DMS53 treated with DMSO at 0.1 percent for 48 hours (cell line): ENCODE measurements at regions not wholly inside any gene's neighbourhood (a gene's known extent, or its start where the extent isn't known, plus 50 kb on each side); places are given as distances from the start of the nearest gene placed in this dataset.

Experiments used
- DNase-seq: peaks from one replicate; lab custom pipeline; 2025; ENCODE audit not compliant: unreplicated experiment; lab: John Stamatoyannopoulos, UW

DNA sequence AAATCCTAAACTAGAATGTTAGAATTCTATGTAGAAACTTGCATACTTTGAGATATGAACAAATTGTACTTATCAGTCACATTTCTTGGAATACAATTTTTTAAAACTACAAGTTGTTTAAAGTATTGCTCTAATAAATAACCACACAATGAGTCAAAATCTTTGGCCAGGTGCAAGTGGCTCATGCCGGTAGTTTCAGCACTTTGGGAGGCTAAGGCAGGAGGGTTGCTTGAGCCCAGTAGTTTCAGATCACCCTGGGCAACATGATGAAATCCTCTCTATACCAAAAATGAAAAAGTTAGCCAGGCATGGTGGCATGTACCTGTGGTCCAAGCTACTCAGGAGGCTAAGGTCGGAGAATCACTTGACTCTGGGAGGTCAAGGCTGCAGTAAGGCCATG, 257.8 kb downstream of the COX7C start:
- DNase-seq: no peak

DNA sequence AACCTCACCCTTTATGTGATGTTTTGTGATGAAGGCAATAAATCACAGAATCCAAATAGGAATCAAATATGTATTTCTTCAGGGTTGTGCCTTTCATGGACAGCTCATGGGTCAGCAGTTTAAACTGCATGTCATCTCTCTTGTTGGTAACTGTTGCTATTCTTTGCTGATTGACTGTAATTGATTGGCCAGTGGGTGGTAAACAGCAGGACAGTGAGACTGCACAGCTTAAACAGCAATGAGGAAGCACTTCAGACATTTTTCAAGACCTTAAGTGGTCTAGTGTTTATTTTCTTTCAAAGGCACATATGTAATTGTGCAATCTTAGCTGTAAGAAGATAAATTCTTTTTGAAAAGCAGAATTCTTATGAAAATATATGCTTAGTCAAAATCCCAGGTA, 260.5 kb downstream of the COX7C start:
- DNase-seq: peak; percentile 31

DNA sequence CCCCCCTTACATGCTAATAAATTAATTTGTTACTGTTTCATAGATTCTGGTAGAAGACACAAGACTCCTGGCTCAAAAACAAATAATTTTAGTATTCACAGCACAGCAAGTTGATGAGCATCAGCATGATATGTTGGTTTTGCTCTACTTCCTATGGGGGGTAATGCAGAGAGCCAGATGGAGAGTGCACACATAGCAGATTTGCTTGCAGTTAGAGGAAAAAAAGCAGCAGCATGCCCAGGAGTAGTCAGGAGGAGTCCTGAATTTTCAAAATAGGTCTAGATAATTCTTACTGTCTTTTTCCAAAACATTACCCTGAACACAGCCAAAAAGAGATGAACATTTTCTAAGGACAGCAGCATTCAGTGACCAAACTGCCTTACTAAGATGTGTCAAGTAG, 261.3 kb downstream of the COX7C start:
- no peak for DNase-seq

DNA sequence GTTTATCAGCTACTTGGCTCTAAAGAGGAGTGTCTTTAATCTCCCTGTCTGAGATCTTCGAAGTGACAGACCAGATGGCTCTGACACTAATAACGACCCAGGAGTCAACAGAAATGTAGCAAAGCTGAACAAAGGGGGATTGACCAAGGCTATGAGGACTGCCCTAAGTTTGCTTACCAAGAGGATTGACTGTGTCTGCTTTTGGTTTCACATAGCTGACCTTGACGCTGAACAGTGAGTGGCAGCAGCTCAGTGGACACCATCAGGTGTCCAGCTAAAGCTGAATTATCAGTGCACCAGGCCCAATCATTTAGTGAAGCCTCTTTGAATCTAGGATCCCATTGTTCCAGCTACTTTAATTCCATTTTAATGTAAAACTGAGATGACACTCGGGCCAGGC, 262.6 kb downstream of the COX7C start:
- DNase-seq: no peak

DNA sequence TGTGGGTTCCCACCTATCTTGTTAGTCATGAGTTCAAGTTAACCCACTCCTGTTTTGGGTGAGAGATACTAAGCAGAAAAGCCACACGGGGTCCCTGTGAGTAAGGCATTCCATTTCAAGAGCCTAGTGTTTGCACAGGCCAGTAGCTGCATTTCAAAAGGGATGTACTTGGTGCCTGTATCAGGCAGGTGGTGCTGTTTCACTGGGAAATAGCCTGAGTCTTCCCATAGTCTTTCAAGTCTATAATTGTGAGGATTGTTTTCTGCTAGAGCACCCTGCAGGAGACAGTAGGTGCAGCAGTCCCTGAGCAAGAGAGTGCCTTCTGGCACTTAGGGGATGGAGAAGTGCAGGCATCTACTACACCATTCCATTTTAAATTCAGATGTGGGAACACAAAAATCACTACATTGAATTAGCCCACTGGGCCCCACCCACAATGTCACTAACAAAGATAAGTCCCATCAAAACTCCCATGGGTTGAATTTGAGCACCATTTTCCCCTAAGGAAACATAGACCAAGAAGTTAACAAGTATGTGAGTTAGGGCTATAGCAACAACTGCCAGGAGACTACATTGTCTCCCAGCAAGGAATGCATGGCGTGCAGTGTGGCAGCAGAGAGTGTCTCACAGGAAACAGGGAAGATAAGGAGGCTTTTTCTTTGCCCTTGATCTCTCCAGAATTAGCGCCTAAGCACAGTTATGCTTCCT, 263.2 kb downstream of the COX7C start:
- DNase-seq: peak; percentile 89

DNA sequence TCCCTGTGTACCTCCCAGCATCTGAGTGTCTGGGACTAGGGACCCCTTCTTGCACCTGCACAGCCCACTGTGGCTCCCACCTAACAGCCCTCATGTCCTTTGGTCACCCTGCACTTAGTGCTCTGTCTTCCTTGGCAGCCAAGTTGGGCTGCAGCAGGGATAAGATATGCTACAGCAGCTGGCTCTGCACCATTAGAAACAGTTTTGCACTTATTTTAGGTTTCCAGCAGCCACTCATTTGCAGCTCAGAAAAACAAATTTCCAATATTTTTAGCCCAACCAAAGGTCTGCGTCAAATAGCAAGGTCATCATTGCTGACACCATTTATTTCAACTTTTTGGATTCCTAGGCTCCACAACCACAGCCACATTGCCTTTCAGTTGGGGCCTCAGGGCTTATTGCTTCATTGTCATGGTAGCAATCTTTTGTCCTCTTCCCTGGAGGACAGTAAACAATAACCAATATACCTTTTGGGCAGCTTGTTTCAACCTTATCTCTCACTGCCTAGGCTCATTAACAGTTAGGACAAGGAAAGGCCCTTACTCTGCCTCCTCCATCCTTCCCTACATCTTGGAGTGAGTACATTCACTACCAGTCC, 263.9 kb downstream of the COX7C start:
- no peak for DNase-seq

DNA sequence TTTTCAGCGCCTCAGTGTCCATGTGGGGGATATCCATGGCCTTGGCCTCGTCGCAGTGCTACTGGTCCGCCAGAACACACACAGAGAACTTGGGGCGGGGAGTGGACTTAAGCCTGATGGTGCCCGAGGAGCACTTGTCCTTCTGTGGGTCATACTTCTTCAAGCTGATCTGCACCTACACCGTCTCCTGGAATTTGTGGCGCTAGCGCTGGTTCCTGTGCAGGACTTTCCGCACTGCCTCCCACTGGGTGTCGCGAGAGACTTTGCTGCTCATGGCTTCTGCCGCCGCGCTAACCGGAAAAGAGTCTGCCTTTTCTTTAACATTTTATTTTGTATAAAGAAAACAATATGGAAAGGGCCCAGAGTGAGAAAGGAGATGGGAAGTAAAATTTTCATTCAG, 266.9 kb downstream of the COX7C start:
- DNase-seq: no peak

DNA sequence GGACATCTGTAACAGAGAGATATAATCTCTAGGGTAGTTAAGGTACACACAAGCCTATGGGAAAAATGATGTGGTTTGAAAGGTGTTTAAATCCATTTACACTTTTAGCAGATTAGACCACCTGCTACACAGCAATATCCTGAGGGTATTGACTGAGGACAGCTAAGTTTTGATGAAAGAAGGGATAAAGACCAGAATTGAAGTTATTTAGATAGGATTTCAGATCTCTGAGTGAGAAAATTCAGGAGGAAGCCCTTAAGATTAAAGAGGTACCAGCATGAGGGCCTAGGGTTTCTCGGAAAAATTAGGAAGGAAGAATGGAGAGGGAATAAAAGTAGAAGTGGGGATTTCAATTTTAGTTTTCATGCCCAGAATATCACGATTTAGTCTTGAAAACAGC, 267.3 kb downstream of the COX7C start:
- no peak for DNase-seq

DNA sequence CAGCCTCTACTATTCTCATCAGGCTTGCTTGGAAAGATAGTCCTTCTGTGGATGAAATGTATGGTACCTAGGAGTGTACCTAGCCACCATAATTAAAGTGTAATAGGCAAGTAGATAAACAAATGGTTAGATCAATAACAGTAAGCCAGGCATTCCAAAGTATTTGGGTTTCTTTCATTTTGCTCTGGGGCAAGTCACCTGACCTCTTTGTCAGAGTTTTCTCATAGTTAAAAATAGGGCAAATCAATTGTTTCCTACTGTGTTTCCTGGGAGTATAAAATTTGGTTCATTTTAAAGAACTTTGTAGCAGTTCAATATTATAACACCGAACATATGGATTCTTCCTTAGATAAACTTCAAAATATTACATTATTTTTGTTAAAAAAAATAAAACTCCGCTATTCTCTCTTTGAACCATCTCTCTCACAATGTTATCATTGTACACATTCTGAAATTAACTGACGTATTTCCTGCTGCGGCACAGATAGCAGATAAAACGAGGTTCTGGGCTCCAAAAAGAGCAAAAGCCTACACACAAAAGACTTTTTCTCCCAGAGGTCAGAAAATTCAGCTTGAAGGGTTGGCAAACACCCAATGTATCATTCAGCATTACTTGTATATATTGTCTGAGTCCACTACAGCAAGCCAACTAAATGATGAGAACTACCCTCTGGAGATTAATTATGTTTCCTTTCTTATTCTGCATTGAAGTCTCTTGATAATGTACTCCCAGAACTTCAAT, 267.9 kb downstream of the COX7C start:
- no peak for DNase-seq

DNA sequence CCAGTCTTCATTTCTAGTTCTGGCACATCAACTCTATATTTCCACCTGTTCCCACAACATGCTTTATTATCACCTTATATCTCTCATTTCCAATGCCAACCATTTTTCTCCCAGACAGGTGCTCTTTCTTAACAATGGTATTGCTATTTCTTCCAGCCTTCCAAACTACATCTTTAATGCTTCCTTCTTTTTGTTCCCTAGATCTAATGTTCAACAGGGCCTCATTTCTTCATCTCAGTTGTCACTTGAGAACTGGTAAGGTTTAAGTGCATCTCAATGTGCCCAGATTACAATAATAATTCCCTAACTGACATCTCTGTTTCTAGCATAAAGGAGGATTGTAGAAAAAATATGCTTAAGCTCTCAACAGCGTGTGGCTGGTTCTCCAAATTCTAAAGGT, 272.6 kb downstream of the COX7C start:
- DNase-seq: no peak

DNA sequence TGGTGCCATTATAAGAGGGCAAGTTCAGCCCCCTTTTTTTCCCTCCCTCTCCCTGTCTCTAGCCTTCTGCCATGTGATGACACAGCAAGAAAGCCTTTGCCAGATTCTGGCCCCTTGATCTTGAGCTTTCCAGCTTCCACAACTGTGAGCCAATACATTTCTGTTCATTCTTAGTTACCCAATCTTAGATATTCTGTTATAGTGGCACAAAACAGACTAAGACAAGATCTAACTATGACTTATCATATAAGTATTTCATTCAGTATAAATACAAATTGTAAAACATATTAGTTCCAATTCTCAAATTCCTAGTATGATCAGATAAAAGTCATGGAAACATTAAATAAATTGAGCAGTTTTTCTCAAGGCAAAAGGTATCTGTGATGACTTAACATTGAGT, 276.3 kb downstream of the COX7C start:
- no peak for DNase-seq

DNA sequence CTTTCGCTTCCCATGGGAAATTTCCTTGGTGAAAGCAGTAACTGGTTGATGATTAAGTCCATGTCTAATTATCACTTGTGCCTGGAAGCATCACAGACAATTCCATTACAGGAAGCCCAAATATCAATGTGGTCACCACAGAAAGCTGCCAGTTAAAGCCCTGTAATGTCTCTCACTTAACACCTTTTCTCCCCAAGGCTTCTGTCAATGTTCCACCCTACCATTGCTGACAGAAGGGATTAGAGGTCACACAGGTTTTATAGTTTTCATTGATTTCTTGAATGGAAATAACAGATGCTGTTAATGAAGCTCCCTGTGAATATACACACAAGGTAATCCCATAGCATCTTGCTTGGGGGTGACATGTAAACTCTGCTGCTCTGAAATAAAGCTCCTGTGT, 279.2 kb downstream of the COX7C start:
- DNase-seq: no peak

DNA sequence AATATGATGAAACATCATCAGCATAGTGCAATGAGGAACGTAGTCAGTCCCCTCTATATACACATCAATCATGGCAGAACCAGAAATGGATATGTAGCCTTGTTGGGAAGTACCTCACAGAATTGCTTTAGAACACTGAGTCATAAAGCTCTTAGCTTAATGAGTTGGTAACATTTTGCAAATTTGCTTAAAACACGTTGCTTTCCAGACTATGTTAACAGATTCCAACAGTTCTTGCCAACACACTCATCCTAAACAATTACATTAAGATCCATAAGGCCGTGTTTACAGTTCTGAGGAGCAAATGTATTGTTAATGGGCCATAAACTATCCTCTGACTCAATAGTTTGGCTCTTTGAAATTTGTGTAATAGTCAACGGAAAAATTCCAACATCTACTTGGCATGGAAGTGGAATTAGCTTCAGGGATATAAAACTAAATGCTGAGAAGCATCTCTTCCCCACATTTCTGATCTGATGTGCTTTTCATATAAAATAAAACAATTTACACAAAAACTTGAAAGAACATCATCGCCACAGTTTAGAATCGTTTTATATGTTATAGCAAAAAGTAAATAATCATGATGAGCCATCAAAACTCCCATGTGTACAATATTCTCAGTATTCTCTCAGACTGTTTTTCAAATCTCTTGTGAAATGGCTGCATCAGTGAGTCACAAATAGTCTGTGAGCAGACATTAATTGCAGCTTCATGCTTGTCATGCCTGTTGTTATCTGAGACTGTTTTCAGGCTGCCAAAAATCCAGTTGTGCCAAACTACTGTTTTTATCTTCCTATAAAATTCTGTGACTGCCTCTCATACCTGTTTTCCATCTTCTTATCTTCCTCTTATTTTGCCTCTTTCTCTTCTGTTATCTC, 291.9 kb downstream of the COX7C start:
- DNase-seq: no peak

DNA sequence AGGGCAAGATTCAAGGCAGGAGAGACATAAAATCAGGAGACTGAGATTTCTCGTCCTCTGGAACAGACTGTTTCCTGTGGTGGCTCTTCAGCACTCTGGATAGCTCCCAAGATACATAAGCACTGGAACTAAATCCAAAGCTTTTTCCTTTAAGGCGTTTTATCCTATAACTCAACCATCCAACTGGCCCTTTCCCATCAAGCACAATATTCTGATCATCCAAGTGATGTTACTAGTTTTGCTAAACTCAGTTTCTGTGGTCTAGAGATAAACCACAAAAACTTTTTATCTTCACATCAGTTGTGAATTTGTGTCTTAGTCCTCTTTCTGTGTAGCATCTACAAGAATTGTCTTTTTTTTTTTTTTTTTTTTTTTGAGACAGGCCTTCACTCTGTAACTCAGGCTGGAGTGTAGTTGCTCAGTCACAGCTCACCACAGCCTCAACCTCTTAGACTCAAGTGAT, 299.4 kb downstream of the COX7C start:
- no peak for DNase-seq

DNA sequence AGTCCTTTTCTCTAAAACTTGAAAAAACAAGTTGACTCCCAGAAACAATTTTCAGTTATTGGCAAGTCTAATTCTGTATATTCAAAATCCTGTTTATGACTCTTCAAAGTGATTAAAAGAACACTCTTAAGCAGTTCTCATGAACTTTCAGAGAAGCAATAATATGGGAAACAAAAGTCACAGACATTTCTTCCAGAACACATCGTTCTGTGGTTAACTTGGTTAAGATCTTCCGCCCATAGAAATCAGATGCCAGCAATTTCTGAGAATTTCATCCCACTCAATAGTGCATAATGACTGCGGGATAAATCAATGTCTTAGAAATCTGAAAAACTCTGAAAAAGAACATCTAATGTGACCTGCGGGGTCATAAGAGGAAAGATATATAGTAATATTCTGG, 300.5 kb downstream of the COX7C start:
- no peak for DNase-seq

DNA sequence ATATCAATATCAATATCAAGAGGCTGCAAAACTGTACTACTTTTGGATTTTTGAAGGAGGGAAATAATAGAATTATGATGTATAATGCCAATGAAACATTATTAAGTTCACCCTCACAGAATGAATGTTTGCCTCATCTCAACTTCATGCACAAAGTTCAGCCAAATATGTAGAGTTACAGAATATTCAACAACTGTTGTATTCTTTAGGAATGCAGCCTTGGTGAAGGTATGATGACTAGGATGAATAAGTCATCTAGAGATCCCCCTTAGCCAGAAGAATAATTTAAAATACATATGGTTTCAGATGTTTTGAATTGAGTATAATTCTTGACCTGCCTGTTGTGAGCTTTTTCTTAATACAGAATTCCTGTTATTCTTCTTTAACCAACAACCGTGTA, 308.3 kb downstream of the COX7C start:
- no peak for DNase-seq

DNA sequence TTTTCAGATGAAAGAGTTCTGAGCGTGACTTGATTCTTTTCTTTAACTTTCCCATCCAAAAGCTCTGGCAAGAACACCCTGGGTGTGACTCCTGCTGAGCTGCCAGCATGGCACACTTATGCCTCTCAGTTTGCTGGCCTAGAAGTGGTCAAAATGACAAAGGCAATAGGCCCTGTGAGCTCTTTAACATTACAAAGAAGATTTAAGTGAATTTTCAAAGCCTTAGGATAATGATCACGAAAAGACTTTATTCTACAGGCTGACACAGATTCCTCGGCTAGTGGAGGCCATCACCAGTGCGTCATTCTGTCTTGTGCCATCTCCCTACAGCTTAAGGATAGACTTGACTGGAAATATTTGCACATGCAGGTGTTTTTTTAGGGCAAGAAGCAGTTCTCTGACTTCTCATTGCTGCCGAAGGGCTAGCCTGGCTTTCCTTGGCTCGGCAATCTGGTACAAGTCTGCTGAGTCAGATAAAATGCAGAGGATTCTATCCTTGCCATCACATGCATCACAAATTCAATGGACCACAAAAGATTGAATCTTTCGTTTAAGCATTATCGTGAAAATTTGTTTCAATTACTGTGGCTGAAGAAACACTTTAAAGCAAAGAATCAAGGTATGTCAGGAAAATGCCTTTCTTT, 311.5 kb downstream of the COX7C start:
- DNase-seq: no peak

DNA sequence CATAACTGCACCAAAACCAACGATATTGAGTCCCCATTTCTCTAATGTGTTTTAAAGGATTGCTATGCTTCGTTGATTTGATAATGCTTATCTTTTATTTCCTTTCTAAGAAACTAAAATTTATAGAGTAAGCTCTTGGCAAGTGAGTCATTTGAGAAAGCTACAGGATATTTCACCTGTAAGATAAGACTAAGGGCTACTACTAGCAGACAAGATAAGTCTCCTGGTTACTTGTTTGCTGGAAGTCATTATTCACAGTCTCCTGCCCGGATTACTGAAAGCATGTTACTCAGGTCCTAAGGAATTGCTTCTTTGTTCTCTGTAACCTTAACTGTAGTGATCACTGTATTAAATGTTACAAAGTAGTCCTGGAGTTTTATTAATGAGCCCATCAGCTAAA, 315.9 kb upstream of the RASA1 start:
- no peak for DNase-seq

DNA sequence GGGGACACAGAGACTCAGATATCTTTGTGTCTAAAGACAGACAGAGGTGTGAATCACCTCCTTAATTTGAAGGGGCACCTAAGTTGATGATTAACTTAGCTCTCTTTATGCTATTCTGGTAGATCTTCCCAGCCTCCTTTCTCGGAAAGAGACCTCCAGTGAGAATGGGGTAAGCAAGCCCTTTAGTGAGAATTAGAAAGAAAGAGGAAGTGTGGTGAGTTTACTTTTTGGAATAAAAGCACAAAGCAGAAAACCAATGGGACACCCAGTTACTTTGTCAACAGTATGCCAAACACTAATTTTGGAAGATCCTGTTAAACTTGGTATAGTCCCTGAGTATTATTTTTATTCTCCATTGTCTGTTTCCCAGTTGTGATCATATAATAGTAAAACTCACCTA, 302.8 kb upstream of the RASA1 start:
- DNase-seq: peak; percentile 27

DNA sequence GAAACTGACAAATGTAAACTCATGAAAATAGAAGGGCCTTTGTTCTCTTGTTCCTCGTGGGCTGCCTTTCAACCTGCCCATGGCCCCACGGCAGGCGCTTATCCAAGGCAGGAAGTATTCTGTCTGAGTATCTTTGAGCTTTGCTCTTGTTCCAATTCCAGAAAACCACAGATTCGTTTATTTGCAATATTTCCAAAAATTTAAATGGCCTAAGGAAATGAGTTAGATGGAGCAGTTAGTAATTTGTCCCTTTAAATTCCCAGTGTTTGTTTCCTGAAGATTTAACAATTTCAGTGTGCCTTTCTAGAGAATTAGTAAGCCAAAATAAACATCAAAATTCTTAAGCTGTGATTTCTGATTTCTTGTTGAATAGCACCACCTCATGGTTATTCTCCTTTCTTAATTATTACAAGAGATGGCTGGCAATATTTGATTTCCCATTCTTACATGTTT, 299.4 kb upstream of the RASA1 start:
- DNase-seq: peak; percentile 57

DNA sequence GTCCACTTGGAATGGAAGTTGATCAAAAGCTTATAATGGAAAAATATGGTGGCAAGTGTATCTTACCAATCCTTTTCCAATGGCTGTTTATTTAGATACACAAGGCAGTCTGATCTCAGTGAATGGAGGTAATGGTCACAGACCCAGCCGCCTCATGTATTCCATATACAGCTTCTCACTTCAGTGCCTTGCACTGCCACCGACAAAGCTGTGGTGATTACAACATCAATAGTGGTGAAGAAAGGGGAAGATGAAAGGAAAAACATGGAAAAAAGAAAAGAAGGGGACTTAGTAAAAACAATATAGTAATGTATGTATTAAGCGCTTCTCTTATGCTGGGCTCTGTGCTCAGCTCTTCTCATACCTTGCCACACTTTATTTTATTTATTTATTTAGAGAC, 297.3 kb upstream of the RASA1 start:
- no peak for DNase-seq
